Right cardiac atrium (tissue), 5 donors: ENCODE measurements at regions not wholly inside any gene's neighbourhood (a gene's known extent, or its start where the extent isn't known, plus 50 kb on each side); places are given as distances from the start of the nearest gene placed in this dataset.

ENCODE experiments used
- ATAC-seq, 2 donors: fragments of 200-7000 bp; cut with Tn5 transposase; one replicate each; pipeline versions ENCODE4 v1.8.0 to v1.9.1; 2020; ENCODE audit warnings: moderate library complexity in 2 of 2, mild to moderate bottlenecking in 1 of 2
- DNase-seq, 3 donors: peaks; one replicate each; pipeline ENCODE4 v3.0.0-alpha.2; 2020
- H3K27ac ChIP-seq: one replicate; pipeline ENCODE4 v1.5.1; 2013; ENCODE audit warnings: mild to moderate bottlenecking, low read length, control low read depth, moderate library complexity
- H3K27me3 ChIP-seq: one replicate; pipeline ENCODE4 v1.6.1; 2013; ENCODE audit not compliant: control insufficient read depth, insufficient read depth
- H3K4me1 ChIP-seq: one replicate; pipeline ENCODE4 v1.6.1; 2013; ENCODE audit warnings: low read length; ENCODE audit not compliant: control insufficient read depth, insufficient read depth
- H3K4me3 ChIP-seq: one replicate; pipeline ENCODE4 v1.5.1; 2013; ENCODE audit warnings: low read length, control low read depth
- H3K9me3 ChIP-seq: one replicate; pipeline ENCODE4 v1.6.1; 2013; ENCODE audit warnings: low read length; ENCODE audit not compliant: control insufficient read depth
- WGBS: extraction: QIAGEN DNeasy Blood & Tissue Kit; methylation state at CpG from one replicate; pipeline ENCODE4 v1.1.7; 2013; 5-methylcytosine and 5-hydroxymethylcytosine counted together
- intact Hi-C, 4 donors: fragments of 100-400 bp; cut with DNase I; formaldehyde crosslinking; loops; one replicate each; pipeline versions ENCODE4 v1.11.0 to v1.14.0; 2022 to 2023
- donor health status: healthy with polysubstance abuse.
- donor health status: DM: no; HTN: yes; CAD: no.
- donor health status: DM: no; HTN: no; CAD: no.
- donor health status: DM: no; HTN: yes; CAD: no; lungs with severe emphysema.
- donor health status: DM: yes; HTN: yes; CAD: no.

- Histone ChIP-seq H3K4me1 (no peaks in the 10 kb centered on the region), H3K9me3 (no peaks in the 10 kb centered on the region), H3K4me3 (no peak overlapping the region), H3K27me3 (no peaks in the 10 kb centered on the region), H3K27ac (no peak overlapping the region)
- 72% methylated on average over 3 of the region's 3 CpGs for WGBS
- no peak for DNase-seq
- no peak for ATAC-seq
- intact Hi-C loops: no loop called here
These were observed 259.8 kb downstream of the FBXO15 start for GRCh38 chr18:73887801-73888200.

DNA sequence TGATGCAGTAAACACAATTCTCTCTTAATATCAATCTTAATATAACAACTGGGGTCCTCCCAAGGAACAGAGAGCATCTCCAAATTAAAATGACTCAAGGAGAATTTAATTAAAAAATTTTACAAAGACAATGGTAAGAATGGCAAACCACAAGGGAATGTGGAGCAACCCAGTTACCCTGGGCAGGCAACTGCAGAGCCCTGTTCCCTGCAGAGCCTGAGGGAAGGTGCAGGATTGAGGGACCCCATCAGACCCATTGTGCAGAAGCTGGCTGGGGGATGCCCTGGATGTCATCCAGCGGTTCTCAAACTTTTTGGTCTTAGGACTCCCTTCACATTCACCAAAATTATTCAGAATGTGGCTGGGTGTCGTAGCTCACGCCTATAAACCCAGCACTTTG, 262.8 kb downstream of the FBXO15 start:
- ATAC-seq: no peak
- H3K9me3 ChIP-seq: no peaks in the 10 kb centered on the region
- WGBS: 96% methylated on average over 3 of the region's 3 CpGs
- H3K27ac ChIP-seq: no peak overlapping the region
- no peak overlapping the region for H3K4me3 ChIP-seq
- no peaks in the 10 kb centered on the region for H3K4me1 ChIP-seq
- no peak for DNase-seq
- intact Hi-C loops: no loop called here
- H3K27me3 ChIP-seq: no peaks in the 10 kb centered on the region

GRCh38 chr18:73881396-73881917, 266.2 kb downstream of the FBXO15 start:
- Histone ChIP-seq H3K27ac (no peak overlapping the region), H3K27me3 (no peaks in the 10 kb centered on the region), H3K4me1 (no peaks in the 10 kb centered on the region), H3K9me3 (no peaks in the 10 kb centered on the region), H3K4me3 (no peak overlapping the region)
- WGBS: 48% methylated on average over 2 of the region's 2 CpGs
- intact Hi-C loops: no loop called here
- DNase-seq (no peak), ATAC-seq (no peak)

GRCh38 chr18:73880387-73880786, 267.2 kb downstream of the FBXO15 start:
- Histone ChIP-seq H3K9me3 (no peaks in the 10 kb centered on the region), H3K27ac (no peak overlapping the region), H3K4me1 (no peaks in the 10 kb centered on the region), H3K4me3 (no peak overlapping the region), H3K27me3 (no peaks in the 10 kb centered on the region)
- DNase-seq (no peak), ATAC-seq (no peak)
- intact Hi-C loops: no loop called here
- WGBS: 76% methylated on average over 2 of the region's 2 CpGs

GRCh38 chr18:73879766-73880165, 267.9 kb downstream of the FBXO15 start:
- 46% methylated on average over 2 of the region's 2 CpGs for WGBS
- ATAC-seq (no peak), DNase-seq (no peak)

DNA sequence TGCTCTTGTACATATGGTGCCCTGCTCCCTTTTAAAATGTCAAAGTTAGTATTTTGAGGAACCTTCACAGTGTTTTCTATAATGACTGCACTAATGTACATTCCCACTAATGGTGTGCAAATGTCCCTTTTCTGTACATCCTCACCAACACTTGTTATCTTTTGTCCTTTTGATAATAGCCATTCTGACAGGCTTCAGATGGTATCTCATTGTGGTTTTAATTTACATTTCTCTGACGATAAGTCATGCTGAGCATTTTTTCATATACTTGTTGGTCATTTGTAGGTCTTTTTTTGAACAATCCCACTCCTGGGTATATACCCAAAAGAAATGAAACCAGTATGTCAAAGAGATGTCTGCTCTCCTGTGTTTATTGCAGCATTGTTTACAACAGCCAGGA, 268.3 kb downstream of the FBXO15 start:
- Histone ChIP-seq H3K4me3 (no peak overlapping the region), H3K27me3 (no peaks in the 10 kb centered on the region), H3K4me1 (no peaks in the 10 kb centered on the region), H3K27ac (no peak overlapping the region), H3K9me3 (no peaks in the 10 kb centered on the region)
- 19% methylated on average over 1 of the region's 1 CpG for WGBS
- no peak for DNase-seq
- ATAC-seq: no peak
- intact Hi-C loops: no loop called here

More at GRCh38 chr18:73879766-73880165, 267.9 kb downstream of the FBXO15 start:
- H3K4me1 ChIP-seq: no peaks in the 10 kb centered on the region
- intact Hi-C loops: no loop called here
- H3K27ac ChIP-seq: no peak overlapping the region
- no peaks in the 10 kb centered on the region for H3K27me3 ChIP-seq
- no peaks in the 10 kb centered on the region for H3K9me3 ChIP-seq
- H3K4me3 ChIP-seq: no peak overlapping the region

- Histone ChIP-seq H3K4me1 (no peaks in the 10 kb centered on the region), H3K27me3 (no peaks in the 10 kb centered on the region), H3K27ac (no peak overlapping the region), H3K4me3 (no peak overlapping the region), H3K9me3 (no peaks in the 10 kb centered on the region)
- intact Hi-C loops: no loop called here
- DNase-seq (no peak), ATAC-seq (no peak)
- WGBS: 75% methylated on average over 3 of the region's 3 CpGs
These were observed 278.5 kb downstream of the FBXO15 start for GRCh38 chr18:73869182-73869581.

GRCh38 chr18:73861771-73862170, 285.9 kb downstream of the FBXO15 start:
- ATAC-seq (no peak), DNase-seq (no peak)
- Histone ChIP-seq H3K4me1 (no peaks in the 10 kb centered on the region), H3K4me3 (no peak overlapping the region), H3K9me3 (no peaks in the 10 kb centered on the region), H3K27ac (no peak overlapping the region), H3K27me3 (no peaks in the 10 kb centered on the region)
- WGBS: 79% methylated on average over 6 of the region's 6 CpGs
- intact Hi-C loops: no loop called here

- no peaks in the 10 kb centered on the region for H3K27me3 ChIP-seq
- no peak overlapping the region for H3K4me3 ChIP-seq
- H3K4me1 ChIP-seq: no peaks in the 10 kb centered on the region
- intact Hi-C loops: no loop called here
- no peak for ATAC-seq
- 82% methylated on average over 9 of the region's 9 CpGs for WGBS
- H3K9me3 ChIP-seq: no peaks in the 10 kb centered on the region
- no peak for DNase-seq
- no peak overlapping the region for H3K27ac ChIP-seq
These were observed 287.7 kb downstream of the FBXO15 start for GRCh38 chr18:73859837-73860397.

DNA sequence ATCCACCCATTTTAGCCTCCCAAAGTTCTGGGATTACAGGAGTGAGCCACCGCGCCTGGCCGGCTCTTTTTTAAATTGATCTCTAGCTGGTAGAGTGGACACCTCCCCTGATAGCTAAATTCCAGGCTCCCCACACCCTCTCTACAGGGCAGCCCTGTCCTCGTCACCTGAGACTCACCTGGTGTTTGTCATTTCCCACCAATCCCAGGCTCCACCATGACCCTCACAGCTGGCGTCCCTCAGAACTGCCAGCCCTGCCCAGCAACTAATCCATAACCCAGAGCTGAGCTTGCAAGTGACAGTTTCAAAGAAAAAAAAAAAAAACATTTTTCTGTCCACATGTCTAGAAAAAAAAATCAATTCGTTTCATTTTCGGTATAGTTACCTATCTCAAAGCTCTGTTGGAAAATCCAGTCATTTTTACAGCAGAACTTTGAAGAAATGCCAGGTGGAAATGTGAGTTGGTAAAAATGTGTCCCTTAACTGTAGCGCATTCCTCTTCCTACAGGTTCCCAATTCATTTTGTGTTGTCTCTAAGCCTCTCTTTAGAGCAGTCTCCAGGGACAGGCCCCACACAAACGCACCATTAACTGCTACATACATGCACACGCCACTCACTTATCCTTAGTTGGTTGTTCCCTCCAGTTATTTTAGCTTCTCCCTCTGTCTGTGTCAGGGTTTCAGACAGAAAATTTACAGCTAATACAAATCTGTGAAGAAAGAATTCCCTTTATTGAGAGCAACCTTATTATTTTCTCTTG, 294.7 kb downstream of the FBXO15 start:
- ATAC-seq: no peak
- no peaks in the 10 kb centered on the region for H3K4me1 ChIP-seq
- H3K27ac ChIP-seq: no peak overlapping the region
- no peaks in the 10 kb centered on the region for H3K27me3 ChIP-seq
- no peaks in the 10 kb centered on the region for H3K9me3 ChIP-seq
- no peak for DNase-seq
- no peak overlapping the region for H3K4me3 ChIP-seq
- WGBS: 66% methylated on average over 10 of the region's 10 CpGs
- intact Hi-C loops: no loop called here

- WGBS: 82% methylated on average over 5 of the region's 5 CpGs
- Histone ChIP-seq H3K27ac (no peak overlapping the region), H3K9me3 (no peaks in the 10 kb centered on the region), H3K27me3 (no peaks in the 10 kb centered on the region), H3K4me1 (no peaks in the 10 kb centered on the region), H3K4me3 (no peak overlapping the region)
- intact Hi-C loops: no loop called here
- DNase-seq (no peak), ATAC-seq (no peak)
These were observed 296.9 kb downstream of the FBXO15 start for GRCh38 chr18:73850782-73851181.
